Urinary bladder (tissue), 3 donors: ENCODE measurements at regions not wholly inside any gene's neighbourhood (a gene's known extent, or its start where the extent isn't known, plus 50 kb on each side); places are given as distances from the start of the nearest gene placed in this dataset.

Experiments
- DNase-seq: peaks from one replicate; pipeline ENCODE4 v3.0.0-alpha.2; 2015; ENCODE audit errors: extremely low spot score
- H3K27ac ChIP-seq: one replicate; pipeline ENCODE4 v1.5.1; 2013; ENCODE audit warnings: low read depth, mild to moderate bottlenecking, moderate library complexity
- H3K36me3 ChIP-seq: one replicate; pipeline ENCODE4 v1.6.1; 2013; ENCODE audit warnings: mild to moderate bottlenecking, moderate library complexity; ENCODE audit not compliant: insufficient read depth
- H3K4me1 ChIP-seq: one replicate; pipeline ENCODE4 v1.6.1; 2013; ENCODE audit warnings: mild to moderate bottlenecking, moderate library complexity; ENCODE audit not compliant: insufficient read depth
- H3K4me3 ChIP-seq: one replicate; pipeline ENCODE4 v1.5.1; 2013; ENCODE audit warnings: low read depth, low read length
- WGBS: extraction: QIAGEN DNeasy Blood & Tissue Kit; methylation state at CpG from one replicate; pipeline ENCODE4 v1.1.7; 2013; 5-methylcytosine and 5-hydroxymethylcytosine counted together
- donor health status: healthy with polysubstance abuse.
- donor health status: healthy.

- Histone ChIP-seq H3K4me1 (no peaks in the 10 kb centered on the region), H3K36me3 (no peaks in the 10 kb centered on the region), H3K4me3 (no peak overlapping the region), H3K27ac (no peak overlapping the region)
- 68% methylated on average over 5 of the region's 5 CpGs for WGBS
- no peak for DNase-seq
These were observed 99.2 kb upstream of the LINGO1 start for GRCh38 chr15:77731945-77732344.

GRCh38 chr15:77731067-77731466, 98.4 kb upstream of the LINGO1 start:
- DNase-seq: no peak
- Histone ChIP-seq H3K4me3 (no peak overlapping the region), H3K36me3 (no peaks in the 10 kb centered on the region), H3K4me1 (no peaks in the 10 kb centered on the region), H3K27ac (no peak overlapping the region)
- WGBS: 90% methylated on average over 8 of the region's 8 CpGs

- no peak for DNase-seq
- no peaks in the 10 kb centered on the region for H3K36me3 ChIP-seq
- no peak overlapping the region for H3K27ac ChIP-seq
- 63% methylated on average over 7 of the region's 7 CpGs for WGBS
- no peak overlapping the region for H3K4me3 ChIP-seq
- H3K4me1 ChIP-seq: no peaks in the 10 kb centered on the region
These were observed 95.1 kb upstream of the LINGO1 start for GRCh38 chr15:77727635-77728304.

GRCh38 chr15:77724715-77725114, 92.0 kb upstream of the LINGO1 start:
- no peak overlapping the region for H3K4me3 ChIP-seq
- no peaks in the 10 kb centered on the region for H3K4me1 ChIP-seq
- H3K27ac ChIP-seq: no peak overlapping the region
- WGBS: 80% methylated on average over 6 of the region's 6 CpGs
- H3K36me3 ChIP-seq: no peaks in the 10 kb centered on the region
- no peak for DNase-seq

DNA sequence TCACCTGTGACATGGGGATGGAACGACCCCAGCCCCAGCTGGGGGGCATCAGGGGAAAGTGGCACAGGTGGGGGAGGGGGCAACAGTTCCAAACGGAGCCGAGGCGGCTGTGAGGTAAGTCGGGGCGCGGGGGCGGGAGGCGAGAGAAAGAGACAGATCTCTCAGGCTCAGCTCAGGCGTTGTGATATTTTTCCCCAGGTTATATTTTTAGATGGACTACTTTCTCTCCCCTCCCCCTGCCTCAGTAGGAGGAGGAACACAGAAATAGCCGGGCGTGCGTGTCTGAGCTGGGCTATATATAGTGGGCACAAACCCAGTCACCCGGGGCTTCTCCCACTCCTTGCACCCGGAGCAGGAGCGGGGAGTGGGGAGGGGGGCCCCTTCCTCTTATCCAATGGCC, 91.0 kb upstream of the LINGO1 start:
- no peak for DNase-seq
- Histone ChIP-seq H3K36me3 (no peaks in the 10 kb centered on the region), H3K27ac (no peak overlapping the region), H3K4me1 (no peaks in the 10 kb centered on the region), H3K4me3 (no peak overlapping the region)
- 80% methylated on average over 16 of the region's 16 CpGs for WGBS

DNA sequence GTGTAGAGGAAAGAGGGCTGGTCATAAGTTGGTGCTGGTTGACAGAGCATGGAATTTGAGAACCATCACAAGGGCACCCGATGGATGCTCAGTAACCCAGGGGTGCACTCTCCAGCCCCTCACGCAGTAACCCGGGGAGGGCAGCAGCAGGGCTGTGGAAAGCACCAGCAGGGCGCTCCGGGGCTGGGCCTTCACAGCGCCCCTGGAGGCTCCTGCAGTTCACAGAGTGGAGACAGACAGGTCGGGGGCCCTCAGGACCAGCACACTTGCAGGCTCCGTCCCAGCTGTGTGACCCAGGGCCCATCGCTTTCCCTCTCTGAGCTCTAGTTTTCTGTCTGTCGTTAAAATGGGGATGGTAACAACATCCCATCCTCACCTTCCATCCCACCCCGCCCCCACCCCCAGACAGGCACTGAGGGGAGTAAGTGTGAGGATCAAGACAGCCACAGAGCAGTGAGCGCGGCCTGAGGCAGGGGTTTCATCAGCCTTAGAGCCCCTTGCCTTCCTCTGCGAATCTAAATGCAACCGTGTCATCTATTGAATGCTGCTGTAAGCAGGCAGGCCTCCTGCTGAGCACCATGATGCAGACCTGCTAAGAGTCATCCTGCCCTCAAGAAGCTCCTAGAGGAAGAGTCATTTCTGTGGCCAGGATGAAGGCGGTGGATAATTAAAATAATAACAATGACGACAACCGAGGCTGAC, 90.2 kb upstream of the LINGO1 start:
- H3K4me3 ChIP-seq: no peak overlapping the region
- DNase-seq: no peak
- H3K4me1 ChIP-seq: no peaks in the 10 kb centered on the region
- no peaks in the 10 kb centered on the region for H3K36me3 ChIP-seq
- WGBS: 62% methylated on average over 18 of the region's 18 CpGs
- H3K27ac ChIP-seq: no peak overlapping the region

DNA sequence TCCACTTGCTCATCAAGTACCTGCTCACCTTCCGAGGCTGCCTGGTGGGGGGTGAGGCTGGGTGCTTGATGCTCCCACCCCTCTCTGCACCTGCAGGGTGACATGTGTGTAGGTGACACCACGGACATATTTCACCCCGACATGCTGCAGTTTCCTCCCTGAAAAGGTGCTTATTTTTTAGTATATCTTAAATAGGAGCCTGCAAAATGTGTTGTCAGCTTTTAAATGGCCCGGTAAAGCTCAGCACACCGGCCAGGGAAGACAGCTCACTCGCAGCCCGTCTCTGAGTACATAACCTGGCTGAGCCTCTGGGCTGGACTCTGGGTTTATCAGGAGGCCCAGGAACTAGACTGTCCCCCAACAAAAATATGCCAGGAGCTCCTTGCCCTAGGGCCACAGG, 89.3 kb upstream of the LINGO1 start:
- WGBS: 59% methylated on average over 7 of the region's 7 CpGs
- no peak overlapping the region for H3K4me3 ChIP-seq
- no peak for DNase-seq

DNA sequence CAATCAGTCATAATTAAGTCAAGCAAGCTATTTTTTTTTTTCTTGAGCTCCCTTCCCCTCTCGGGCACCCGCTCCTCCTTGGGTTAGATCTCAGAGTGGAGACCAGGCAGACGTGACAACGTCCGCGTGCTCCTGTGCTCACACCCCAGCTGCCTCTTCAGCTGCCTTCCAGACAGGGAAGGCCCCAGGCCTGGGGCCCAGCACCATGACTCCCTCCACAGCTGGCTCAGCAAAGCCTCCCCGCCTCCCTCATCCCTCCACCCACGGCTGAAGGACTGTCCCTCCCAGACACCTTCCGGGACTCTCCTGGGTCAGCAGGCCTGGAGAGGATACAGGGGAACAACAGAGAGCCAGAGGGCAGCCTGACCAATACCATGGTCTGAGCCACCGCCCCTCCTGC, 87.9 kb upstream of the LINGO1 start:
- H3K4me1 ChIP-seq: no peaks in the 10 kb centered on the region
- 60% methylated on average over 10 of the region's 10 CpGs for WGBS
- DNase-seq: no peak
- no peak overlapping the region for H3K4me3 ChIP-seq
- H3K36me3 ChIP-seq: no peaks in the 10 kb centered on the region
- H3K27ac ChIP-seq: no peak overlapping the region

More for the DNA sequence above, 89.3 kb upstream of the LINGO1 start:
- Histone ChIP-seq H3K36me3 (no peaks in the 10 kb centered on the region), H3K27ac (no peak overlapping the region), H3K4me1 (no peaks in the 10 kb centered on the region)

GRCh38 chr15:77720173-77720572, 87.5 kb upstream of the LINGO1 start:
- Histone ChIP-seq H3K36me3 (no peaks in the 10 kb centered on the region), H3K27ac (no peak overlapping the region), H3K4me1 (no peaks in the 10 kb centered on the region), H3K4me3 (no peak overlapping the region)
- 72% methylated on average over 15 of the region's 15 CpGs for WGBS
- DNase-seq: no peak

GRCh38 chr15:77719450-77719849, 86.7 kb upstream of the LINGO1 start:
- H3K4me1 ChIP-seq: no peaks in the 10 kb centered on the region
- WGBS: 81% methylated on average over 11 of the region's 11 CpGs
- H3K36me3 ChIP-seq: no peaks in the 10 kb centered on the region
- no peak for DNase-seq
- no peak overlapping the region for H3K27ac ChIP-seq
- H3K4me3 ChIP-seq: no peak overlapping the region

- H3K4me1 ChIP-seq: no peaks in the 10 kb centered on the region
- WGBS: 33% methylated on average over 14 of the region's 14 CpGs
- no peak for DNase-seq
- no peak overlapping the region for H3K4me3 ChIP-seq
- no peaks in the 10 kb centered on the region for H3K36me3 ChIP-seq
- no peak overlapping the region for H3K27ac ChIP-seq
These were observed 84.8 kb upstream of the LINGO1 start for GRCh38 chr15:77717333-77717990.

GRCh38 chr15:77716632-77717332, 84.1 kb upstream of the LINGO1 start:
- 24% methylated on average over 14 of the region's 14 CpGs for WGBS
- H3K27ac ChIP-seq: no peak overlapping the region
- peak; percentile 28 for DNase-seq
- H3K4me3 ChIP-seq: no peak overlapping the region
- no peaks in the 10 kb centered on the region for H3K4me1 ChIP-seq
- H3K36me3 ChIP-seq: no peaks in the 10 kb centered on the region

- no peak overlapping the region for H3K27ac ChIP-seq
- no peak overlapping the region for H3K4me3 ChIP-seq
- DNase-seq: no peak
- WGBS: 62% methylated on average over 5 of the region's 5 CpGs
- H3K36me3 ChIP-seq: no peaks in the 10 kb centered on the region
- no peaks in the 10 kb centered on the region for H3K4me1 ChIP-seq
These were observed 83.1 kb upstream of the LINGO1 start for GRCh38 chr15:77715860-77716259.

- 45% methylated on average over 6 of the region's 6 CpGs for WGBS
- no peak overlapping the region for H3K27ac ChIP-seq
- H3K36me3 ChIP-seq: no peaks in the 10 kb centered on the region
- H3K4me3 ChIP-seq: no peak overlapping the region
- no peak for DNase-seq
- no peaks in the 10 kb centered on the region for H3K4me1 ChIP-seq
These were observed 82.3 kb upstream of the LINGO1 start for GRCh38 chr15:77715051-77715450.
